ENCODE measurements at regions not wholly inside any gene's neighbourhood (a gene's known extent, or its start where the extent isn't known, plus 50 kb on each side); places are given as distances from the start of the nearest gene placed in this dataset.

GRCh38 chr18:55031164-55031563, 71.9 kb upstream of the CCDC68 start:
- TF ChIP-seq ZNF639 (tag by site-specific recombination; IDR thresholded peaks at IDR 0.05) (no peak), ZNF239 (tag by site-specific recombination; IDR thresholded peaks at IDR 0.05) (no peak), GLIS2 (tag by site-specific recombination; IDR thresholded peaks at IDR 0.05) (no peak), ZNF792 (tag by site-specific recombination; IDR thresholded peaks at IDR 0.05) (no peak)

Measured in HEK293 (cell line).